Spleen (tissue), 11 donors: ENCODE measurements at regions not wholly inside any gene's neighbourhood (a gene's known extent, or its start where the extent isn't known, plus 50 kb on each side); places are given as distances from the start of the nearest gene placed in this dataset.

Experiments used
- DNase-seq: peaks from one replicate; pipeline ENCODE4 v3.0.0-alpha.2; 2020
- H3K27ac ChIP-seq, 8 donors: fragments of 200-600 bp; sonication (generic) in 7 of 8; 1 replicate in 4 of 8; 2 replicates in 4 of 8; pipeline versions ENCODE4 v1.5.0 to v1.8.0; 2016 to 2021; ENCODE audit warnings: inconsistent platforms in 4 of 8, mild to moderate bottlenecking in 4 of 8, moderate library complexity in 1 of 8
- H3K27me3 ChIP-seq, 7 donors: fragments of 200-600 bp; sonication (generic) in 6 of 7; replicated peaks in 1 of 7; 1 replicate in 4 of 7; 2 replicates in 3 of 7; pipeline versions ENCODE4 v1.5.0 to v1.8.0; 2016 to 2021; ENCODE audit warnings: inconsistent platforms in 3 of 7, mild to moderate bottlenecking in 1 of 7
- H3K36me3 ChIP-seq, 6 donors: fragments of 200-600 bp; sonication (generic) in 5 of 6; 1 replicate in 4 of 6; 2 replicates in 2 of 6; pipeline versions ENCODE4 v1.5.0 to v1.8.0; 2016 to 2021; ENCODE audit warnings: inconsistent platforms in 2 of 6
- H3K4me1 ChIP-seq, 6 donors: fragments of 200-600 bp; sonication (generic) in 5 of 6; 1 replicate in 3 of 6; 2 replicates in 3 of 6; pipeline versions ENCODE4 v1.5.0 to v1.8.0; 2016 to 2021; ENCODE audit warnings: inconsistent platforms in 3 of 6
- H3K4me3 ChIP-seq, 8 donors: fragments of 200-600 bp; sonication (generic) in 7 of 8; 1 replicate in 4 of 8; 2 replicates in 4 of 8; pipeline versions ENCODE4 v1.5.0 to v1.8.0; 2016 to 2021; ENCODE audit warnings: inconsistent platforms in 4 of 8, mild to moderate bottlenecking in 4 of 8, moderate library complexity in 2 of 8
- H3K9me3 ChIP-seq, 8 donors: fragments of 200-600 bp; sonication (generic) in 7 of 8; 1 replicate in 4 of 8; 2 replicates in 4 of 8; pipeline versions ENCODE4 v1.5.0 to v1.8.0; 2016 to 2021; ENCODE audit warnings: inconsistent platforms in 4 of 8
- CTCF ChIP-seq, 11 experiments: fragments of 200-600 bp in 7 of 11; fragments of 450-650 bp in 4 of 11; sonication (generic) in 4 of 11; IDR thresholded peaks in 8 of 11; conservative IDR thresholded peaks in 3 of 11; 1 replicate in 7 of 11; 2 replicates in 4 of 11; pipeline versions ENCODE4 v1.4.0 to v1.8.0; 2016 to 2021; ENCODE audit warnings: antibody characterized with exemption in 11 of 11, inconsistent platforms in 4 of 11, mild to moderate bottlenecking in 1 of 11
- POLR2A ChIP-seq, 3 donors: fragments of 450-650 bp; IDR thresholded peaks; one replicate each; pipeline ENCODE4 v1.5.1; 2017; ENCODE audit warnings: antibody characterized with exemption in 3 of 3, mild to moderate bottlenecking in 1 of 3
- POLR2AphosphoS5 ChIP-seq, 3 donors: sonication (generic); formaldehyde crosslinking; IDR thresholded peaks; one replicate each; pipeline ENCODE4 v1.5.1; 2017; ENCODE audit warnings: antibody characterized with exemption in 3 of 3
- WGBS, 5 donors: extraction: QIAGEN DNeasy Blood & Tissue Kit in 3 of 5; methylation state at CpG; one replicate each; pipeline versions ENCODE4 v1.1.5 to v1.1.7; 2013 to 2018; 5-methylcytosine and 5-hydroxymethylcytosine counted together
- intact Hi-C: fragments of 100-400 bp; cut with DNase I; formaldehyde crosslinking; loops from one replicate; pipeline ENCODE4 v1.15.0; 2023; ENCODE audit warnings: low total_unique reads
- donor health status: healthy with polysubstance abuse.
- donor health status: DM: no; HTN: no; CAD: no; lungs with moderate emphysema.
- donor health status: DM: no; HTN: no; CAD: no.
- donor health status: Bipolar disorder and iron deficiency.
- donor health status: healthy.
- donor health status: DM: no; HTN: no; CAD: no.
- donor health status: DM: yes; HTN: yes; CAD: no.

- Histone ChIP-seq H3K27me3 (no peaks in the 10 kb centered on the region), H3K4me1 (no peaks in the 10 kb centered on the region), H3K9me3 (peaks cover 0 to 16% (median 14%) of the 10 kb centered on the region in 8 donors), H3K27ac (no peak overlapping the region), H3K4me3 (no peak overlapping the region), H3K36me3 (no peaks in the 10 kb centered on the region)
- no peak for DNase-seq
- TF ChIP-seq POLR2AphosphoS5 (IDR thresholded peaks at IDR 0.05) (no peak), CTCF (IDR thresholded peaks at IDR 0.05 in 8 of 11, conservative IDR thresholded peaks at IDR 0.05 in 3 of 11) (no peak), POLR2A (IDR thresholded peaks at IDR 0.05) (no peak)
- intact Hi-C loops = no loop called here
Observed at GRCh38 chr12:114592946-114593345, 91.0 kb downstream of the TBX3 start.

- Histone ChIP-seq H3K4me1 (no peaks in the 10 kb centered on the region), H3K27me3 (peaks cover 0 to 8% (median 0%) of the 10 kb centered on the region in 7 donors), H3K4me3 (no peak overlapping the region), H3K36me3 (no peaks in the 10 kb centered on the region), H3K27ac (no peak overlapping the region), H3K9me3 (peaks cover 0 to 28% (median 14%) of the 10 kb centered on the region in 8 donors)
- DNase-seq = no peak
- intact Hi-C loops = no loop called here
- WGBS, 5 donors = 70 to 83% (median 80%) methylated on average over 7 of the region's 7 CpGs
- TF ChIP-seq POLR2AphosphoS5 (IDR thresholded peaks at IDR 0.05) (no peak), CTCF (IDR thresholded peaks at IDR 0.05 in 8 of 11, conservative IDR thresholded peaks at IDR 0.05 in 3 of 11) (no peak), POLR2A (IDR thresholded peaks at IDR 0.05) (no peak)
Observed at GRCh38 chr12:114588061-114588460, 95.9 kb downstream of the TBX3 start.

GRCh38 chr12:114580306-114580705 is 103.7 kb downstream of the TBX3 start:
- WGBS, 5 donors = 63 to 89% (median 85%) methylated on average over 2 of the region's 2 CpGs
- Histone ChIP-seq H3K9me3 (peaks cover 0 to 4% (median 0%) of the 10 kb centered on the region in 8 donors), H3K36me3 (no peaks in the 10 kb centered on the region), H3K4me3 (no peak overlapping the region), H3K27ac (no peak overlapping the region), H3K27me3 (peaks cover 0 to 32% (median 0%) of the 10 kb centered on the region in 7 donors), H3K4me1 (no peaks in the 10 kb centered on the region)
- intact Hi-C loops = no loop called here
- TF ChIP-seq POLR2AphosphoS5 (IDR thresholded peaks at IDR 0.05) = no peak
- TF ChIP-seq CTCF (IDR thresholded peaks at IDR 0.05 in 8 of 11, conservative IDR thresholded peaks at IDR 0.05 in 3 of 11) = no peak
- TF ChIP-seq POLR2A (IDR thresholded peaks at IDR 0.05) = no peak
- no peak for DNase-seq

GRCh38 chr12:114579389-114579788 is 104.6 kb downstream of the TBX3 start:
- intact Hi-C loops = no loop called here
- H3K4me1 ChIP-seq = no peaks in the 10 kb centered on the region
- H3K9me3 ChIP-seq = no peaks in the 10 kb centered on the region
- 81 to 97% (median 84%) methylated on average over 1 of the region's 1 CpG for WGBS, 5 donors
- no peak for DNase-seq
- no peaks in the 10 kb centered on the region for H3K36me3 ChIP-seq
- no peak overlapping the region for H3K4me3 ChIP-seq
- TF ChIP-seq POLR2A (IDR thresholded peaks at IDR 0.05) (no peak), CTCF (IDR thresholded peaks at IDR 0.05 in 8 of 11, conservative IDR thresholded peaks at IDR 0.05 in 3 of 11) (no peak), POLR2AphosphoS5 (IDR thresholded peaks at IDR 0.05) (no peak)
- peaks cover 0 to 32% (median 0%) of the 10 kb centered on the region in 7 donors for H3K27me3 ChIP-seq
- H3K27ac ChIP-seq = no peak overlapping the region
